A549 (cell line): ENCODE measurements at regions not wholly inside any gene's neighbourhood (a gene's known extent, or its start where the extent isn't known, plus 50 kb on each side); places are given as distances from the start of the nearest gene placed in this dataset.

ENCODE experiments used
- BCL3 ChIP-seq: fragments of >200 bp; sonication (Bioruptor Twin); formaldehyde crosslinking; IDR thresholded peaks from 3 replicates; pipeline ENCODE4 v1.6.1; 2016
- CEBPB ChIP-seq, 2 experiments: fragments of >200 bp in 1 of 2; sonication (Bioruptor Twin) in 1 of 2; formaldehyde crosslinking in 1 of 2; IDR thresholded peaks; 2 replicates each; pipeline ENCODE4 v1.6.1; 2012 to 2016
- CTCF ChIP-seq: fragments of >200 bp; sonication (Bioruptor Twin); formaldehyde crosslinking; IDR thresholded peaks from 3 replicates; pipeline ENCODE4 v1.5.1; 2016
- POLR2A ChIP-seq: IDR thresholded peaks from 2 replicates; pipeline ENCODE4 v1.6.1; 2012; ENCODE audit warnings: mild to moderate bottlenecking, low read length
- RNF2 ChIP-seq: fragments of 200-600 bp; sonication (generic); IDR thresholded peaks from 2 replicates; pipeline ENCODE4 v1.6.1; 2016; ENCODE audit warnings: low read depth, mild to moderate bottlenecking, antibody characterized with exemption, moderate library complexity, borderline replicate concordance

- no peak for TF ChIP-seq RNF2
- TF ChIP-seq CTCF: no peak
- no peak for TF ChIP-seq CEBPB (IDR thresholded peaks at IDR 0.05)
- TF ChIP-seq BCL3: no peak
- TF ChIP-seq POLR2A: no peak
Measured at GRCh38 chr2:239512054-239512453, 111.2 kb upstream of the HDAC4 start.
